NCI-H1105 treated with DMSO at 0.1 percent for 48 hours (cell line): ENCODE measurements at regions not wholly inside any gene's neighbourhood (a gene's known extent, or its start where the extent isn't known, plus 50 kb on each side); places are given as distances from the start of the nearest gene placed in this dataset.
"Not testable (repeated sequence)": the region's sequence is repeated elsewhere in the genome, so short reads cannot be mapped to it uniquely, and the experiment has no call there.

Experiments
- DNase-seq: peaks from one replicate; lab custom pipeline; 2025; lab: John Stamatoyannopoulos, UW

DNA sequence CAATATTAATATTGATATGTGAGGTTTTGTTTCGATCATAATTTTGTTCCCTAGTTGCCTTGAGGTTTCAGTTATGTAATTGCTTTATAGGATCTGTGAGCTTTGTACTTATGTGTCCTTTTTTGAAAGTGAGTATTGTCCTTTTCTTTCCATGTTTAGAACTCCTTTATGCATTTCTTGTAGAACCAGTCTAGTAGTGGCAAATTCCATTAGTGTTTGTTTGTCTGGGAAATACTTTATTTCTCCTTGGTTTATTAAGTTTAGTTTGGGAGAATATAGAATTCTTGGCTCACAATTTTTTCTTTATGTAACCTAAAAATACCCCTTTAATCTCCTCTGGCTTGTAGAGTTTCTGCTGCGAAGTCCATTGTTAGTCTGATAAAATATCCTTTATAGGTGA, 127.5 kb upstream of the KITLG start:
- DNase-seq: no peak

DNA sequence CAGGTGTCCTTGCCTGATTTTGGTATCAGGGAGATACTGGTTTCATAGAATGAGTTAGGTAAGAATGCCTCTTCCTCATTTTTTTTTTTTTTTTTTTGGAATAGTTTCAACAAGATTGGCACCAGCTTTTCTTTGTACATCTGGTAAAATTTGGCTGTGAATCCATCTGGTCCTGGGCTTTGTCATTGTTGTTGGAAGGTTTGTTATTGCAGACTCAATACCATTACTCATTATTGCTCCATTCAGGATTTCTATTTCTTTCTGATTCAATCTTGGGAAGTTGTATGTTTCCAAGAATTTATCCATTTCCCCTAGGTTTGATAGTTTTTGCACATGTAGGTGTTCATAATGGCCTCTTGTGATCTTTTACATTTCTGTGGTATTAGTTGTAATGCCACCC, 126.0 kb upstream of the KITLG start:
- DNase-seq: no peak

GRCh38 chr12:88703790-88704189, 123.5 kb upstream of the KITLG start:
- no peak for DNase-seq

GRCh38 chr12:88698471-88698870, 118.2 kb upstream of the KITLG start:
- no peak for DNase-seq

- DNase-seq: no peak
Measured at GRCh38 chr12:88693837-88694445, 113.7 kb upstream of the KITLG start.

DNA sequence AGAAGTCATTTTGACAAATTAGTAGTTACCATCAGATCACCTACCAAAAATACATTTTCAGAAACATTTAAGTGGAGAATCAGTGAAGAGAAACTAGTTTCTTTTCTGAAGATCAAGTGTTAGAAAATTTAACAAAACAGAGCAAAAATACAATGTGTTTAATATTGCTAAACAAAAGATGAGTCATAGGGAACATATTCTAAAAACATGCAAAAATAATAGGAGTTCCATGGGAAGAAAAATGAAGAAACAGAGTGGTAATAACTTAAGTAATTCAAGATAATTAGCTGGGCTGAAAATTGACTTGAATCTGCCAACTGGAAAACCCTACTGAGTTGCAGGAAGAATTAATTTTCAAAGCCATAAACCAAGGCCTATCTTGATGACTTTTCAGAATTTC, 111.5 kb upstream of the KITLG start:
- no peak for DNase-seq

GRCh38 chr12:88684610-88685009, 104.3 kb upstream of the KITLG start:
- no peak for DNase-seq

- DNase-seq: no peak
Measured at GRCh38 chr12:88684170-88684569, 103.9 kb upstream of the KITLG start.

- DNase-seq: no peak
Measured at GRCh38 chr12:88683628-88684027, 103.4 kb upstream of the KITLG start.

DNA sequence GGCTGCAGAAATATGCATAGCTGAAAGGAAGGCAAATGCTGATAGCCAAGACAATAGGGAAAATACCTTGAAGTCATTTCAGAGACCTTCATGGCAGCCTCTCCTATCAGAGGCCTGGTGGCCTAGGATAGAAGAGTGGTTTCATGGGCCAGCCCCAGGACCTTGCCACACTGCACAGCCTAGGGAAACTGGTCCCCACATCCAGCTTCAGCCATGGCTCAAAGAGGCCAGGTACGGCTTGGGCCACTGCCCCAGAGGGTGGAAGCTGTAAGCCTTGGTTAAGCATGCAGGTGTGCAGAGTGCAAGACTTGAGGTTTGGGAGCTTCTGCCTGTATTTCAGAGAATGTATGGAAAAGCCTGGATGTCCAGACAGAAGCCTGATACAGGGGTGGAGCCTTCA, 101.0 kb upstream of the KITLG start:
- no peak for DNase-seq

GRCh38 chr12:88677464-88677863, 97.2 kb upstream of the KITLG start:
- DNase-seq: no peak

- DNase-seq: not testable (repeated sequence)
Measured at GRCh38 chr12:88667615-88668014, 87.3 kb upstream of the KITLG start.

DNA sequence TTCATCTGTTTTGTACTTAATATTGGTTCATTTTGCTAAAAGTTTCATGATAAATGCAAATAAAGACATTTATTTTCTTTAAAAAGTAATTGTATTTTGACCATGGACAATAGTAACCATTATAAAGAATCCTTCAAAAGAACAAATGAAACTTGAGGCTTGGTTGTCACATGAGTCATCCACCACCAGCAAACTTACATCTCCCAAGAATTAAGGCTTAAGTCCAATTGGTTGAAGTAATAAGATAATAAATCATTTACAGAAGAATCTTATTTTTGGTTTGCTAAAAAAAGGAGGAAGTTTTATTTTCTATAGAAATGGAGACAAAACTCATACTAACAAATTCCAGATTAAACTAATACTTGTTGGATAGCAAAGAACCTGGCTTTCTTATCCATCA, 84.8 kb upstream of the KITLG start:
- no peak for DNase-seq

DNA sequence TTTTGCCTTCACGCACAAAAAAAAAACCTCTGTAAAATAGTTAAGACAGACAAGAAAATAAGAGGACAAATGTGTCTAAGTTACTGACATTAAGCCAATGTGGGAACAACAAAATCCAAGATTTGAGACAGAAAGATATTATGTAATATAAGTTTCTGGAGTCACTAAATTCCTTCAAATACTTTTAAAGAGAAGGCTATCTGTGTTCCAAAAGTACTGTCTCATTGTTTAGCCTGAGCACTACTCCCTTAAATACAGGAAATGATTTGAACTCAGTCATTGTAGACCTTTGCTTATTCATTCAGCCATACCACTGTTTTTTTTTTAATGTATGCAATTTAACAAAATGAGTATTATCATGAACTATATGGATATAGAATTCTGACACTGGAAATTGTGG, 82.7 kb upstream of the KITLG start:
- no peak for DNase-seq

GRCh38 chr12:88662093-88662492, 81.8 kb upstream of the KITLG start:
- DNase-seq: no peak

GRCh38 chr12:88658009-88658408, 77.7 kb upstream of the KITLG start:
- DNase-seq: no peak

DNA sequence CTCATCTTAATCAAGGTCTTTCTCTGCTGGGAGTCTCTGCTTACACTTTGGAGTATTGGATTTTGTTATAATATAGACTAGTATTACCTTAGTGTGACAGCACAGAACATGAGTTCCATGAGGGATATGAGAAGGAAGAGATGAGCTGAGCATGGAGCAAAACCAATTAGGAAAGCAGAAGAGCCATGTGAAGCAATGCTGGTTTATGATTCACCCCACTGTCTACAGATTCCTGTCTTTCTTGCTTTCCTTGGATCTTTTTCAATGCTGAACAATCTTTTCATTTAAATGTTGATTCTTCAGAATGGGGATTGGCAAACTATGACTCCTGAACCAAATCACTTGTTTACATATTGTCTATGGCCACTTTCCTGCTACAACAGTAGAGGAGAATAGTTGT, 70.4 kb upstream of the KITLG start:
- no peak for DNase-seq

DNA sequence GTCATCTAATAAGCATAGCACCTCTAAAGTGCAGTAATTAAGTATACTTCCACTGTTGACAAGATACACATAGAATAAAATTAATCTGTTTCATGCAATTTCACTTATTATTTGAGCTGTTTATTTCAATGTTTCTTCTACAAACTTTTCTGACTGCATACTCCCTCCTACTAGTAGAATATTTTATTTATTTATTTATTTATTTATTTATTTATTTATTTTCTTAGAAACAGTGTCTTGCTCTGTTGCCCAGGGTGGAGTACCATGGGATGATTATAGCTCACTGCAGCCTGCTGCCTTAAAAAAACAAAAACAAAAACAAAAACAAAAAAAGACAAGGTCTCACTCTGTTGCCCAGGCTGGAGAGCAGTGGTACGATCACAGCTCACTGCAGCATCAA, 68.4 kb upstream of the KITLG start:
- no peak for DNase-seq

GRCh38 chr12:88646824-88647223, 66.6 kb upstream of the KITLG start:
- no peak for DNase-seq

GRCh38 chr12:88645816-88646215, 65.5 kb upstream of the KITLG start:
- no peak for DNase-seq

DNA sequence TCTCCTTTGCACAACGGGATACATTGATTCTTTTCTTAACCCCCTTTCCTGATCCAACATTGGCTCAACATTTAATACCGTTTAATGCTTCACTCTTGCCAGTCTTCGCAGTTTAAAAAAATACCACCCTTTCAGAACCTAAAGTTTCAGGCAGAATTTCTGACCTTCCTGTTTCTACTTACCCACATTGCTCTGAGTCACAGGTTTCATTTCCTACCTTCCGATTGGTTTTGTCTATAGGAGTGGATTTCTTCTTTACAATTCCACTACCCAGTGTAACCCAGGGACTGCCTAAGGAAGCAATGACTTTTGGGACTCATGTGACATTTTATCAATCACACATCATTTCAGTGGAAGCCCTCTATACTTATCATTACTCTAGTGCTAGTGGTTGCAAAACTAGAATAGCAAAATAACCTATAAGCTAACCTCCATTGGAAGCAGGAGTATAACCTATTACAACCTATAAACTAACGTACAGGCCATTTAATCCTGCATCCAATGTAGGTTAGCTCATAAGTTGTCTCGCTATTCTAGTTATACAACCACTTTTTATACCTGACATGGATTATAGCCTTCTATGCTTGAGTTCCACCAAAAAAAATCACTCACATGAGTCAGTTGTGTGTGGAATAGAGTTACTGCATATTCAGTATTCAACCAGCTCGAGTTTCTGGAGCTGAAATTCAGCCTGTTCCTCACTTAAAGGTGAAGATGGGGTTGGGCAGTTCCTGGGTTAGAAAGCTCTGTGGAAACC, 64.9 kb upstream of the KITLG start:
- DNase-seq: no peak

- DNase-seq: no peak
Measured at GRCh38 chr12:88643685-88644084, 63.4 kb upstream of the KITLG start.

- DNase-seq: no peak
Measured at GRCh38 chr12:88642675-88643431, 62.6 kb upstream of the KITLG start.
